ENCODE measurements at regions not wholly inside any gene's neighbourhood (a gene's known extent, or its start where the extent isn't known, plus 50 kb on each side); places are given as distances from the start of the nearest gene placed in this dataset.

DNA sequence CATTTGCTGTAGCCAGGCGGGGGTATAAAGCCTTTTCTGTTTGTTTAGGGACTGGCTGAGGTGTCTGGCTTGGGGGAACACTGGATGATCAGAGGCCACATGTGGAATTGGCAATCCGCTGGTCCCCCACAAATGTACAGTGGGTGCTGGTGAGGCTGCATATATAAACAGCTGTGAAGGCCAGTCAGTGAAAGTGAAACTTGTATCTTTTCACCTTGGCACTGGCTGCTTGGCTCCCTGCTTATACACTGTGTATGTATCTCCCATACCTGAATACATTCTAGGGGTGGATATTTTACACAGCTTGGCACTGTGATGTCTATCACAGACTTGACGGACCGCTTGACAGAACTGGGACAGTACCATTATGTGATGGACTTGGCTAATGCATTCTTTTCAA, 246.8 kb upstream of the AVPR1A start:
- TF ChIP-seq, protein P1, sequence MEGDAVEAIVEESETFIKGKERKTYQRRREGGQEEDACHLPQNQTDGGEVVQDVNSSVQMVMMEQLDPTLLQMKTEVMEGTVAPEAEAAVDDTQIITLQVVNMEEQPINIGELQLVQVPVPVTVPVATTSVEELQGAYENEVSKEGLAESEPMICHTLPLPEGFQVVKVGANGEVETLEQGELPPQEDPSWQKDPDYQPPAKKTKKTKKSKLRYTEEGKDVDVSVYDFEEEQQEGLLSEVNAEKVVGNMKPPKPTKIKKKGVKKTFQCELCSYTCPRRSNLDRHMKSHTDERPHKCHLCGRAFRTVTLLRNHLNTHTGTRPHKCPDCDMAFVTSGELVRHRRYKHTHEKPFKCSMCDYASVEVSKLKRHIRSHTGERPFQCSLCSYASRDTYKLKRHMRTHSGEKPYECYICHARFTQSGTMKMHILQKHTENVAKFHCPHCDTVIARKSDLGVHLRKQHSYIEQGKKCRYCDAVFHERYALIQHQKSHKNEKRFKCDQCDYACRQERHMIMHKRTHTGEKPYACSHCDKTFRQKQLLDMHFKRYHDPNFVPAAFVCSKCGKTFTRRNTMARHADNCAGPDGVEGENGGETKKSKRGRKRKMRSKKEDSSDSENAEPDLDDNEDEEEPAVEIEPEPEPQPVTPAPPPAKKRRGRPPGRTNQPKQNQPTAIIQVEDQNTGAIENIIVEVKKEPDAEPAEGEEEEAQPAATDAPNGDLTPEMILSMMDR (IDR thresholded peaks at IDR 0.05; ENCODE audit: insufficient read depth, low read length), result no peak
- DNase-seq (ENCODE audit: low read depth), result no peak
- H3K4me3 ChIP-seq (ENCODE audit: low read depth, low read length), result no peak overlapping the region

- H3K4me3 ChIP-seq (ENCODE audit: low read depth, low read length), result no peak overlapping the region
- no peak for DNase-seq (ENCODE audit: low read depth)
- TF ChIP-seq, protein P1 (IDR thresholded peaks at IDR 0.05; ENCODE audit: insufficient read depth, low read length), result no peak
These were observed 245.1 kb upstream of the AVPR1A start for GRCh38 chr12:63396135-63396534.

- TF ChIP-seq, protein P1 (IDR thresholded peaks at IDR 0.05; ENCODE audit: insufficient read depth, low read length), result no peak
- H3K4me3 ChIP-seq (ENCODE audit: low read depth, low read length), result no peak overlapping the region
These were observed 244.0 kb upstream of the AVPR1A start for GRCh38 chr12:63394983-63395382.

DNA sequence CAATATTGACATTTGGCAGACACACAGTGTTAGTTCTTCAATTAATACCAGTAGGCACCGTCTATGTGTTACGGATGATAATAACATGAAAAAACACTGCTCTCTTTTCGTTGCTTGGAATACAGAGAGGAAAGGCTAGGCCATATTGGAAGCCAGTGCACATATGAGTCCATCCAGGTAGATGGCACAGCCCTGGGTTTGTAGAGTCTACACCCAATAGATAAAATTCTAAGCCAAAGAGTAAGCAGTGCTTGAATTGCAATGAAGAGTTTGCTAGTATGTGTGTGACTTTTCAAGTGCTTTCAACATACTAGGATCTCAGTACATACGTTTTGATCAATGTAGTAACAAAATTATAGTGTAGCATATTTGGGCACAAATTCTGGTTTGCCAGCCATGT, 243.3 kb upstream of the AVPR1A start:
- no peak for DNase-seq (ENCODE audit: low read depth)
- TF ChIP-seq, protein P1 (IDR thresholded peaks at IDR 0.05; ENCODE audit: insufficient read depth, low read length), result no peak
- H3K4me3 ChIP-seq (ENCODE audit: low read depth, low read length), result no peak overlapping the region

More at GRCh38 chr12:63394983-63395382, 244.0 kb upstream of the AVPR1A start:
- DNase-seq (ENCODE audit: low read depth), result no peak

DNA sequence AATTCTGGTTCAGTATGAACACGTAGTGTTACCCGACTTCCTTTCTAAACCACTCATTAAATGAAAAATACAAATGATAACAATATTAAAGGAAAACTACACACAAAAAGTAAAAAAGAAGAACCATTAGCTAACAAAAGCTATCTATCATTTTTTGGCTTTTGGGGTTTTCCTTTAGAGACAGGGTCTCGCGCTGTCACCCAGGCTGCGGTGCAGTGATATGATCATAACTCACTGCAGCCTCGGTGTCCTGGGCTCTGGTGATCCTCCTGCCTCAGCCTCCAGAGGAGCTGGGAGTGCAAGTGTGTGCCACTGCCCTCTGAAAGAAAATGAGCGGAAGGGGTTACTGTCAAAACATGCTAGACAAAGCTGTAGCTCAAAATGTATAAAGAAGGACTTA, 238.2 kb upstream of the AVPR1A start:
- TF ChIP-seq, protein P1 (IDR thresholded peaks at IDR 0.05; ENCODE audit: insufficient read depth, low read length), result no peak
- no peak for DNase-seq (ENCODE audit: low read depth)
- no peak overlapping the region for H3K4me3 ChIP-seq (ENCODE audit: low read depth, low read length)

GRCh38 chr12:63387771-63388170, 236.8 kb upstream of the AVPR1A start:
- no peak overlapping the region for H3K4me3 ChIP-seq (ENCODE audit: low read depth, low read length)
- no peak for DNase-seq (ENCODE audit: low read depth)
- TF ChIP-seq, protein P1 (IDR thresholded peaks at IDR 0.05; ENCODE audit: insufficient read depth, low read length), result no peak

- no peak overlapping the region for H3K4me3 ChIP-seq (ENCODE audit: low read depth, low read length)
- DNase-seq (ENCODE audit: low read depth), result no peak
- TF ChIP-seq, protein P1 (IDR thresholded peaks at IDR 0.05; ENCODE audit: insufficient read depth, low read length), result no peak
These were observed 231.9 kb upstream of the AVPR1A start for GRCh38 chr12:63382930-63383329.

Data from fibroblast of the aortic adventitia (primary cell).